GM21723 (cell line): ENCODE measurements at regions not wholly inside any gene's neighbourhood (a gene's known extent, or its start where the extent isn't known, plus 50 kb on each side); places are given as distances from the start of the nearest gene placed in this dataset.
"Not testable (repeated sequence)": the region's sequence is repeated elsewhere in the genome, so short reads cannot be mapped to it uniquely, and the experiment has no call there.

Experiments used
- ATAC-seq: cut with Tn5 transposase; IDR thresholded peaks from one replicate; pipeline ENCODE4 v1.9.1; 2021; ENCODE audit warnings: mild to moderate bottlenecking, moderate library complexity; ENCODE audit not compliant: unreplicated experiment

DNA sequence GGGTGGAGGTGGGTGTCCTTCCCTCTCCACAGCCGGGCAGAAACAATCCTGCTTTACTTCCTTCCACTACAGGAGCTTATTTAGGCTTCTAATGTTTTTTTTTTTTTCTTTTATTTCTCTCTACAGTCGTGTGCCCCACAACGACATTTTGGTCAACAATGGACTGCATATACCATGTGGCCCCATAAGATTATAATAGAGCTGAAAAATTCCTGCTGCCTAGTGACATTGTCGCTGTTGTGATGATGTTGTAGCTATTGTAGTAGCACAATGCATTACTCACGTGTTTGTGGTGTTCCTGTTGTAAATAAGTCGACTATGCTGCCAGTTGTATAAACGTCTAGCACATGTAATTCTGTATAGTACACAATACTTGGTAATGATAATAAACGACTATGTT, 153.7 kb downstream of the IL20RB start:
- ATAC-seq: no peak

- ATAC-seq: no peak
Observed at GRCh38 chr3:137116619-137117018, 158.8 kb downstream of the IL20RB start.

- ATAC-seq: no peak
Observed at GRCh38 chr3:137121704-137122314, 164.0 kb downstream of the IL20RB start.

DNA sequence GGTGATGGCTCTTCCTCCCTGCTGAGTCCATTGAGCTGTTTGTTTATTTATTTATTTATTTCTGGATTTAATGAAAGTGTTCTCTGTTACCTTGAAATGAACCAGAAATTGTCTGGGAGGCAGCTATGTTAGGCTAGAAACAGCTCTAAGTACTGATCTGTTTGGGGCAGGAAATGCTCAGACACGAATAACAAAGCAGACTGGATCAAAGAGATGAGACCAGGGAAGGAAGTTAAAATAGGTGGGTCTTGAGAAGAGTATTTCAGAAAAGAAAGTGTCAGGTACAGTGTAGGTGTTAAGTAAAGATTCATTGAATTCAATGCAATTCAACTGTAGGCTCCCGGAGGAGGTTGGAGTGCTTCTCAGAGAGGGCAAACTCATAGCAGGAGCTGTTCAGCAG, 173.3 kb downstream of the IL20RB start:
- ATAC-seq: no peak

GRCh38 chr3:137134431-137134830, 176.6 kb downstream of the IL20RB start:
- no peak for ATAC-seq

GRCh38 chr3:137148406-137148805, 190.6 kb downstream of the IL20RB start:
- ATAC-seq: no peak

DNA sequence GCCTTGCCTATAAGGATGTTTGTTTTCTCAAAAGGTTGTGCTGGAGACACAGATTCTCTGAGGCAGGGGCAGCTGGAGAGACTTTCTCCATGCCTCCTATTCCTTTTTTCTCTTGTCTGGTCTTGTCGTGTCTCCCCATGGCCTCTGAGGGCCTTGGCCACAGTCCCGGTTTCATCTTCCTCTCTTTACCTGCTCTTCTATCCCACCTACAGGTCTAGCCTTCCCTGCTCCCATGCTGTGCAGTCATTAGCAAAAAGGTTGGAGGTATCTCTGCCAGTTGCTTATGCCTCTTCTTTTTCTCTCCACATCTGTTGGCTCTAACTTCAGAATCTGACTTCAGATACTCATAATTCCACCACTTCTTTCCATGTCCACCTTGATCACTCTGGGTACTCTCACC, 191.1 kb downstream of the IL20RB start:
- ATAC-seq: no peak

- no peak for ATAC-seq
Observed at GRCh38 chr3:137150825-137151224, 193.0 kb downstream of the IL20RB start.

- not testable (repeated sequence) for ATAC-seq
Observed at GRCh38 chr3:137153046-137153445, 195.3 kb downstream of the IL20RB start.

DNA sequence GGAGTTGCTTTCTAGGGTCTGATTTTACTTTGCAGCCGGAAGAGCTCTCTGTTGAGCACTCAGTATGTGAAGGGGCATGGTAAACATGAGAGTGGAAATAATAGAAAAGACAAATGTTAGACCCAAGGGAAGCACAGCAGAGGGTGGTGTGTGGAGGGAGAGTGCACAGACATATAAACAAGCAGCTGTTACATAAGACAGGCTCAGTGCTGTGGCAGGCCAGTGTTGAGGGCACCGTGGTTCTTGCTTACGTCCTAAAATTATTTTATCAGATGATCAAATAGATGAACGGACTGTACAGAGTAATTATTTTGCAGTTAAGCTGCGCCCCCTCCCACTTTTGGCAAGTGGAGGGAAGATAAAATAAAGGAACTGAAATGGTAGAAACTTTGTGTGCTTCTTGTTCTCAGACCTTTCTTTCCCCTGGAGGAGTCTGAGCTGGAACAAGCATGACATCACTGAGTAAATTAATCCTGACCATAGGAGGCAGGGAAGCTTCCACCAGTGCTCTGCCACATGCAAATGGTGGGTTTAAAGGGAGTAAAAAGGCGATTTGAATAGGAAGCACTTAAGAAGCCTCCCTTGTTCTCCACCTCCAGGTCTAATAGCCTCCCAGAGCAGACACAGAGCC, 205.6 kb downstream of the IL20RB start:
- ATAC-seq: no peak

DNA sequence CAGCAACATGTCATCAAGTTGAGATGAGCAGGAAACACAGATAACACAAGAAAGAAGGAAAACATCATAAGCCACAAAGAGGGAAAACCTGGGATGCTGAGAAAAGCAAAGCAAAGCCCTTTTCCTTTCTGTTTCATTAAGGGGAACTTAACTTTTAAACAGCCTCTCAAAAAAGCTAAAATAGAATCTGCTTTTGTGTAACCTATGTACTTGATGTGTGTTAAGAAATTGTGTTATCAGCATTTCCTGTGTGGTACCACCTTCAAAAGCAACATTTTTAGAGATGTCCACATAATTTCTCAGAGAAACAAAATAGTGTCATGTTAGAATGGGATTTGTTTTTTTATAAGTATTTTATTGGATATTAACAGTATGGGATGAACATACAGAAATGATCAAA, 206.2 kb downstream of the IL20RB start:
- no peak for ATAC-seq

- no peak for ATAC-seq
Observed at GRCh38 chr3:137165117-137165806, 207.5 kb downstream of the IL20RB start.

DNA sequence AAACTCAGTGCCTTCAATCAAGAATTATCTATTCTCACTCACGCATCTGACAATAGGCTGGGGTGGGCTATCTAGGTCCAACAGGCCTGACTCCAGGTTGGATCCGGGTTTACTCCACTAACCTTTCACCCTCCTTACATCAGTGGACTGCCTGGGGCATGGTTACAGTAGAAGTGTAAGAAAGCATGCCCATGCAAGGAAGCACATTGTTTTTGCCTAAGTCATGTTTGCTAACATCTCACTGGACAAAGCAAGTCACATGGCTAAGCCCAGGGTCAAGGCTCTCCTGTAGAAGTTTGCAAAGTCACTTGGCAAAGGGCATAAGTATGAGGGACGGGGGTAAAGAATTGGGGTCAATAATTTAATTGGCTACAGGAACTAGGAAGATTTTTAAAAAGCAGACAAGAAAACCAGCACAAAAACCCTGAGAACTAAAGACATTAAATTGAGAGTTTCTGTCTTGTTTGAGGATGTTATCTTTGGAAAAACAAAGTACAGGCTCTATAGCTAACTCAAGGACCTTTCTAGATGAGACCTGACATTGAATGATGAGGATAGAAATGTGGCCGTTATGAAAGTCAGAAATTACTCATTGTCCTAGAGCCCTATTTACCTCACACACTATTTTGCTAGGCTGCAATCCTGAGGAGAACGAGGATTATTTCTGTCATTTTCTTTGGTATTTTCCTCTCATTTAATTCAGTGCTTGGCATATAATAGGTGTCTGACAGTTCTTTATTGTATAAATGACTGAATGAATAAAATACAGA, 214.2 kb downstream of the IL20RB start:
- ATAC-seq: no peak

DNA sequence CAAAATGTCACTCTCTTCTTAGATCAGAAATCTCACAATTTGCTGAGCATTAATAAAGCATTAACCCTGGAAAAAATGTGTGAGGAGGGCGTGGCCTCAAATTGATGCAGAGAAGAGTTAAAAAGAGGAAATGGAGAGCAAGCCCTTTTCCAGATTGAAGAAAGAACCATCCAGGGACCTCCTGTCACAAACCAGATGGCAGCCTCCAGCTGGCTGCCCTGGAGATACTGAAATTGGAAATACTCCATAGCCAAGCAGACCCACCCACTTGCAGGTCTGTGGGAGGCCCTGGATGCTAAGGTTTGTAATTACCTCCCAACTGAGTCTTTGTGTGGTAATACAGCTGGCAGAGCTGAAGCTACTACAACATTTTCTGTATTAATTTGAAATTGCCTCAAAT, 214.9 kb downstream of the IL20RB start:
- ATAC-seq: no peak

DNA sequence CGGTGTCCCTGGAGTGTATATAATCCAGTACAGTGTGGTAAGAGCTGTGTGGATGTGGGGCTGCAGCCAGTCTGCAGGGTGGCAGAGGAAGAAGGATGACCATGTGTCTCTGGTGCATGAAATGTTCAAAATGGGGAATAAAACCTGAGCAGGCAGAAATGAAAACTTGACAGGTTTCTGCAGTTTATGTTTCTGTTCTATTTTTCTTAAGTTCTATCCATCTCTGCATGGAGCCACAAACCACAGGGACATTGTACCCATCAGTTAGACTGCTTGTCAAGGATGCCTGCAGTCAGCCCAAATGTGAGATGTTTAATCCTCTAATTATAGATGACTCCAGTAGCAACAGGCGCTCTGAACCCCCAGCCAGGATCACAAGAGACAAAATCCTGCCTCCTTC, 216.7 kb downstream of the IL20RB start:
- no peak for ATAC-seq

DNA sequence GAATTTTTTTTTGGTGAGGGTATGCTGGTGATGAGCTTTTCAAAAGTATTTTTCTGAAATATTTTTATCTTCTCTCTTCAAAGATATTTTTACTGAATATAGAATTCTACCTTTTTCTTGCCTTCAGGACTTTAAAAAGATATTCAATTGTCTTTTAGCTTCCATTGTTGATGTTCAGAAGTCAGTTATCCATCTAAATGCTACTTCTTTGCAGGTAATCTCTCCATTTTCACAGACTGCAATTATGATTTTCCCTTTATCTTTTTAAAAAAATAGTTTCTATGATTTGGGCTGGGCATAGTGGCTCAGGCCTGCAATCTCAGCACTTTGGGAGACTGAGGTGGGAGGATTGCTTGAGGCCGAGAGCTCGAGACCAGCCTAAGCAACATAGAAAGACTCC, 222.4 kb downstream of the IL20RB start:
- no peak for ATAC-seq

DNA sequence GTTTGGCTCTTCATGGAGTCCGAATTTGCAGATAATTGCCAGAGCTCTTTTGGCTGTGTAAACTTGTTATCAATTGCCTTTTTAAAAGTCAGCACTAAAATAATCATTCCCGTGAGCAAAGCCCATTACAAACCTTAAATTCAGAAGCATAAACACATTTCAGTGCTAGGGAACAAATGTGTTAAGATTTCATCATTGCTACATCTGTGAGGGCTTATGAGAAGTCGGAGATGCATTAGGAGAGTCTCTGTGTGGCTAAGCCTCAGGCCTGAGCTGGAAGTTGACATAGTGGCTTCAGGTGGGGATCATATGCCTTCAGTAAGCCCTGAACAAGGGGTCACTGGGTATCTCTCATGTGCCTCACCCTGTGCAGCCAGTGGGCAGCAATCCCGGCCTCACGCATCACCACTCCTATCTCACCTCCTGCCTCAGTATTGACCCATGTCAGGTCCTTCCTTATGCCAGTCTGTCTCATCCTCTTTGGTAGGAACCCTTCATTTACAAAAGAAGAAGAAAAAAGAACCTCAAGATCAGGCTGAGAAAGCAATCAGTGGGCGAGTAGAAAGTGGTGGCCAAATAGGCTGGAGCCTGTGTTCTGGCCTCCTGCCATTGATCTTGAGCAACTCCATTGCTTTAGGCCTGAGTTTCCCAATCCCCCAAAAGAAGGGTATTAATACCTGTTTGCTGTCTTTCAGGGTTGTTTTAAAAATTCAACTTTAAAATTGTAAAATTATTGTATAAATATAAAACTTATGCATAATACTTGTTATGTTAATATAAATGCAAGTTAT, 233.5 kb downstream of the IL20RB start:
- ATAC-seq: no peak

- ATAC-seq: no peak
Observed at GRCh38 chr3:137191951-137192350, 234.2 kb downstream of the IL20RB start.

DNA sequence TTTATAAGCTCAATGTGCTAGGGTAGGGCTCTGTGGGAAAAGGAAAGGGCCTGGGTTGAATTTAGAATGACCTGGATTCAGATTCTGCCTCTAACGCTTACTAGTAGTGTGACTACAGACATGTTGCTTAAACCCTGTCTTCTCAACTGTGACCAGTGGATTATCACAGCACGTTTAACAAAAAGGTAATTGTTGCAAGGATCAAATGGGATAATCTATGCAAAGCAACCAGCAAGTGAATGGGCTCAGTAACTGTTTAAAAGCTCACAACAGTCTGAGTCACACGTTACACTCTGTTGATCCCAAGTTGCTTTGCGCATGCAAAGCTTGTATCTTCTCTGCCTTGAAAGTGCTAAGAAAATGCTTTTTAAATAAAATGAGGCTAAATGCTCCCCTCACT, 236.5 kb downstream of the IL20RB start:
- no peak for ATAC-seq

DNA sequence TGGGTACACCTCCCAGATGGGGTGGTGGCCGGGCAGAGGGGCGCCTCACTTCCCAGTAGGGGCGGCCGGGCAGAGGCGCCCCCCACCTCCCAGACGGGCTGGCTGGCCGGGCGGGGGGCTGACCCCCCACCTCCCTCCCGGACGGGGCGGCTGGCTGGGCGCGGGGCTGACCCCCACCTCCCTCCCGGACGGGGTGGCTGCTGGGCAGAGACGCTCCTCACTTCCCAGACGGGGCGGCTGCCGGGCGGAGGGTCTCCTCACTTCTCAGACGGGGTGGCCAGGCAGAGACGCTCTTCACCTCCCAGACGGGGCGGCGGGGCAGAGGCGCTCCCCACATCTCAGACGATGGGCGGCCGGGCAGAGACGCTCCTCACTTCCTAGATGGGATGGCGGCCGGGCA, 240.6 kb downstream of the IL20RB start:
- not testable (repeated sequence) for ATAC-seq

GRCh38 chr3:137199678-137200077, 241.9 kb downstream of the IL20RB start:
- no peak for ATAC-seq
